Erythroblast (primary cell): ENCODE measurements at regions not wholly inside any gene's neighbourhood (a gene's known extent, or its start where the extent isn't known, plus 50 kb on each side); places are given as distances from the start of the nearest gene placed in this dataset.

Experiments
- GATA1 ChIP-seq: IDR thresholded peaks from 2 replicates; pipeline ENCODE4 v1.6.1; 2011; ENCODE audit warnings: low read depth, mild to moderate bottlenecking, control low read depth, low read length, moderate library complexity
- POLR2A ChIP-seq: IDR thresholded peaks from 2 replicates; pipeline ENCODE4 v1.6.1; 2011; ENCODE audit warnings: mild to moderate bottlenecking, low read length

- no peak for TF ChIP-seq POLR2A
- TF ChIP-seq GATA1: no peak
Observed at GRCh38 chr18:79627750-79628294, 51.8 kb upstream of the CTDP1 start.
